Type B pancreatic cell (in vitro differentiated cells): ENCODE measurements at regions not wholly inside any gene's neighbourhood (a gene's known extent, or its start where the extent isn't known, plus 50 kb on each side); places are given as distances from the start of the nearest gene placed in this dataset.
A peak's percentile ranks its signal among the peaks of the same experiment; 100 is the strongest.

ENCODE experiments used
- DNase-seq: peaks from one replicate; pipeline ENCODE4 v3.0.0; 2021; ENCODE audit warnings: mixed read lengths; ENCODE audit not compliant: unreplicated experiment; ENCODE audit errors: extremely low spot score
- H3K27ac Mint-ChIP-seq: 2 replicates; pipeline ENCODE4 v1.8.0; 2021; ENCODE audit warnings: mild to moderate bottlenecking, mixed read lengths
- H3K27me3 Mint-ChIP-seq: 2 replicates; pipeline ENCODE4 v1.8.0; 2021; ENCODE audit warnings: mixed read lengths
- H3K36me3 Mint-ChIP-seq: 2 replicates; pipeline ENCODE4 v1.8.0; 2021; ENCODE audit warnings: mixed read lengths
- H3K4me1 Mint-ChIP-seq: one replicate; pipeline ENCODE4 v1.8.0; 2021; ENCODE audit warnings: mixed read lengths; ENCODE audit not compliant: unreplicated experiment
- H3K4me3 Mint-ChIP-seq: 2 replicates; pipeline ENCODE4 v1.8.0; 2021; ENCODE audit warnings: mild to moderate bottlenecking, mixed read lengths
- H3K9me3 Mint-ChIP-seq: 2 replicates; pipeline ENCODE4 v1.8.0; 2021; ENCODE audit warnings: mixed read lengths
- CTCF ChIP-seq: fragments of 200-600 bp; sonication (generic); conservative IDR thresholded peaks from 2 replicates; pipeline ENCODE4 v1.5.0; 2021; ENCODE audit warnings: antibody characterized with exemption, mild to moderate bottlenecking

GRCh38 chr3:157574531-157574930 lies 71.3 kb upstream of the VEPH1 start:
- DNase-seq: no peak
- H3K4me3 Mint-ChIP-seq: peak overlapping the region; percentile 2
- peaks cover 9% of the 10 kb centered on the region for H3K4me1 Mint-ChIP-seq
- H3K27ac Mint-ChIP-seq: peak overlapping the region; percentile 37
- no peaks in the 10 kb centered on the region for H3K27me3 Mint-ChIP-seq
- peaks cover 7% of the 10 kb centered on the region for H3K9me3 Mint-ChIP-seq
- no peak for TF ChIP-seq CTCF
- no peaks in the 10 kb centered on the region for H3K36me3 Mint-ChIP-seq

DNA sequence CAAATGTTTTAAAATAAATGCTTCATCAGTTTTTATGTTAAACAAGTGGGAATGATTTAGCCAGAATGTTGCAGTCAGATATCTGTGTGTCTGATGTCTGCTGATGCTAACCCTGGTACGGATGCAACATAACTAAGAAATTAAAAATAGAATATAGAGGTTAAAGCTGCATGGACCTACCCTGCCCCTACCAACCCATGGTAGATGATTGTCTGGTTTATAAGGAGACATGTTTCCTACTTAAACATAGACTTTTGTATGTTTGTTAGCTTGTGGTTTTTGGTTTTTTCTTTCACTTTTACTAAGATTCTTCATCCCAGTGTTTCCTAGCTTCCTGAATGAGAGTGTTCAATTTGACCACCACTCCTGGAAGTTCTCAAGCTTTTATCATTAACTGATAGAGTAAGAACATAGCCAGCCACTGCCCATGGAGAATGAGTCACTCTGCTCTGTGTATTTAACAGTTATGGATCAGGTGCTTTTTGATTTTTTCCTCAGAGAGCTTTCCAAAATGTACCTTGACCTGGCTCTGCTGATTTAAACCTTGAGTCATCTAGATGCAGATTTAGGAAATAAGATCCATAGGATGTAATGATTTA lies 70.7 kb upstream of the VEPH1 start:
- H3K4me3 Mint-ChIP-seq: no peak overlapping the region
- no peaks in the 10 kb centered on the region for H3K27me3 Mint-ChIP-seq
- no peaks in the 10 kb centered on the region for H3K36me3 Mint-ChIP-seq
- H3K27ac Mint-ChIP-seq: peak overlapping the region; percentile 37
- peaks cover under 1% of the 10 kb centered on the region for H3K9me3 Mint-ChIP-seq
- H3K4me1 Mint-ChIP-seq: peaks cover 9% of the 10 kb centered on the region
- no peak for TF ChIP-seq CTCF
- no peak for DNase-seq

- H3K4me1 Mint-ChIP-seq: peaks cover 9% of the 10 kb centered on the region
- H3K9me3 Mint-ChIP-seq: no peaks in the 10 kb centered on the region
- no peak overlapping the region for H3K4me3 Mint-ChIP-seq
- TF ChIP-seq CTCF: no peak
- no peak for DNase-seq
- H3K27ac Mint-ChIP-seq: no peak overlapping the region
- no peaks in the 10 kb centered on the region for H3K27me3 Mint-ChIP-seq
- no peaks in the 10 kb centered on the region for H3K36me3 Mint-ChIP-seq
Observed at GRCh38 chr3:157573281-157573680, 70.1 kb upstream of the VEPH1 start.

GRCh38 chr3:157572559-157573270 lies 69.5 kb upstream of the VEPH1 start:
- no peak for DNase-seq
- TF ChIP-seq CTCF: peak; percentile 89
- no peak overlapping the region for H3K27ac Mint-ChIP-seq
- H3K4me1 Mint-ChIP-seq: peaks cover 9% of the 10 kb centered on the region
- H3K9me3 Mint-ChIP-seq: no peaks in the 10 kb centered on the region
- no peak overlapping the region for H3K4me3 Mint-ChIP-seq
- H3K36me3 Mint-ChIP-seq: no peaks in the 10 kb centered on the region
- H3K27me3 Mint-ChIP-seq: no peaks in the 10 kb centered on the region

GRCh38 chr3:157566596-157566995 lies 63.4 kb upstream of the VEPH1 start:
- Mint-ChIP-seq H3K9me3 (no peaks in the 10 kb centered on the region), H3K4me3 (no peak overlapping the region)

More at GRCh38 chr3:157566596-157566995, 63.4 kb upstream of the VEPH1 start:
- H3K27ac Mint-ChIP-seq: no peak overlapping the region
- H3K27me3 Mint-ChIP-seq: peaks cover 4% of the 10 kb centered on the region
- H3K36me3 Mint-ChIP-seq: no peaks in the 10 kb centered on the region
- no peak for TF ChIP-seq CTCF
- no peaks in the 10 kb centered on the region for H3K4me1 Mint-ChIP-seq
- no peak for DNase-seq
